ENCODE measurements at regions not wholly inside any gene's neighbourhood (a gene's known extent, or its start where the extent isn't known, plus 50 kb on each side); places are given as distances from the start of the nearest gene placed in this dataset.

DNA sequence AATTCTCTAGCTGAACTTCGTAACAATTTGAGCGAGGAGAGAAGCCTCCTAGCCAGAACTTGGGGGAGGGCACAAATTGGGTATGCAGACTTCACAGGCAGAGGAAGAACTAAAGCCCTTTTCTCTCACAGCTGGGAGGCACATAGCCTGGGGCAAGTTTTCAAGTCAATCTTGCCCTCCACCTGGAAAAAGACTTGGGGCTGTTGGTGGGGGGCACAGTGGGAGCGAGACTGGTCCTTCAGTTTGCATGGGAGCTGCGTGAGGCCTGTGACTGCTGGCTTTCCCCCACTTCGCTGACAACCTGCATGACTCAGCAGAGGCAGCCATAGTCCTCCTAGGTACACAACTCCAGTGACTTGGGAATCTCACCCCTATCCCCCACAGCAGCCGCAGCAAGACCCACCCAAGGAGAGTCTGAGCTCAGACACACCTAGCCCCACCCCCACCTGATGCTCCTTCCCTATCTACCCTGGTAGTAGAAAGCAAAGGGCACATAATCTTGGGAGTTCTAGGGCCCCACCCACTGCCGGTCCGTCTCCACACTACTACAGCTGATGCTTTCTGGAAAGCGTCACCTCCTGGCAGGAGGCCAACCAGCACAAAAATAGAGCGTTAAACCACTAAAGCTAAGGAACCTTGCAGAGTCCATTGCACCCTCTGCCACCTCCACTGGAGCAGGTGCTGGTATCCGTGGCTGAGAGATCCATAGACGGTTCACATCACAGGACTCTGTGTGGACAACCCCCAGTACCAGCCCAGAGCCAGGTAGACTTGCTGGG is 160.8 kb downstream of the CBLL2 start:
- no peaks in the 10 kb centered on the region for H3K9me3 ChIP-seq (ENCODE audit: control insufficient read depth in 2 of 2, insufficient read depth in 1 of 2, low read depth in 1 of 2, low read length in 1 of 2)
- no peaks in the 10 kb centered on the region for H3K36me3 ChIP-seq (ENCODE audit: control insufficient read depth in 3 of 3, insufficient read depth in 2 of 3, low read depth in 1 of 3, low read length in 3 of 3)
- no peaks in the 10 kb centered on the region for H3K4me1 ChIP-seq (ENCODE audit: control insufficient read depth in 3 of 3, insufficient read depth in 2 of 3, low read depth in 1 of 3, low read length in 2 of 3)
- no peaks in the 10 kb centered on the region for H3K27me3 ChIP-seq (ENCODE audit: control insufficient read depth in 3 of 3, insufficient read depth in 3 of 3, low read length in 3 of 3)
- H3K4me3 ChIP-seq (ENCODE audit: low read depth in 1 of 3, low read length in 3 of 3): no peak overlapping the region
- no peak for DNase-seq
- no peak overlapping the region for H3K27ac ChIP-seq (ENCODE audit: low read depth in 1 of 3, low read length in 2 of 3)
- no peak for FAIRE-seq
- WGBS, 3 donors: 64 to 73% (median 66%) methylated on average over 12 of the region's 12 CpGs

DNA sequence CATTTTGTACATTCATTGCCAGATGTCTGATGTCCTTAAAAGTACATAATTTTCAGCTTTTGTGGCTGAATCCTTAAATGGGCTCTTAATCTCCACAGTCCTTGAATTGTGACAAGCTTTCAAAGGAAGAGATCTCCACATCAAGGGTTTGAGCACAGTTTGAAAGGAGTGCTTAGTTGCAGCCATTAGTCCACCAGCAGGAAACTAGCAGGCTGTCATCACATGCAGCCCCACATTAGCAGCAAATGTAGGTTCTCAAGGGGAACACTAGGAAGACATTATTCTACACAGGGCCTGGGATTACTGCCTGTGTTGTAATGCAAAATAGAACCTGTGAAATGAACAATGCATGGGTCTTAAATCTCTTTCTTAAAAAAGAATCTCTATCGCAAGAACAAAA is 173.2 kb downstream of the CBLL2 start:
- Histone ChIP-seq H3K36me3 (ENCODE audit: control insufficient read depth in 3 of 3, insufficient read depth in 2 of 3, low read depth in 1 of 3, low read length in 3 of 3) (no peaks in the 10 kb centered on the region), H3K4me3 (ENCODE audit: low read depth in 1 of 3, low read length in 3 of 3) (no peak overlapping the region), H3K9me3 (ENCODE audit: control insufficient read depth in 2 of 2, insufficient read depth in 1 of 2, low read depth in 1 of 2, low read length in 1 of 2) (no peaks in the 10 kb centered on the region), H3K27ac (ENCODE audit: low read depth in 1 of 3, low read length in 2 of 3) (no peak overlapping the region), H3K4me1 (ENCODE audit: control insufficient read depth in 3 of 3, insufficient read depth in 2 of 3, low read depth in 1 of 3, low read length in 2 of 3) (no peaks in the 10 kb centered on the region), H3K27me3 (ENCODE audit: control insufficient read depth in 3 of 3, insufficient read depth in 3 of 3, low read length in 3 of 3) (no peaks in the 10 kb centered on the region)
- DNase-seq: no peak
- FAIRE-seq: no peak
- WGBS, 3 donors: 75 to 91% (median 80%) methylated on average over 1 of the region's 1 CpG

GRCh38 chrX:22462959-22463358 is 190.2 kb downstream of the CBLL2 start:
- no peak for DNase-seq
- Histone ChIP-seq H3K4me1 (ENCODE audit: control insufficient read depth in 3 of 3, insufficient read depth in 2 of 3, low read depth in 1 of 3, low read length in 2 of 3) (no peaks in the 10 kb centered on the region), H3K4me3 (ENCODE audit: low read depth in 1 of 3, low read length in 3 of 3) (no peak overlapping the region), H3K36me3 (ENCODE audit: control insufficient read depth in 3 of 3, insufficient read depth in 2 of 3, low read depth in 1 of 3, low read length in 3 of 3) (no peaks in the 10 kb centered on the region), H3K9me3 (ENCODE audit: control insufficient read depth in 2 of 2, insufficient read depth in 1 of 2, low read depth in 1 of 2, low read length in 1 of 2) (no peaks in the 10 kb centered on the region), H3K27ac (ENCODE audit: low read depth in 1 of 3, low read length in 2 of 3) (no peak overlapping the region), H3K27me3 (ENCODE audit: control insufficient read depth in 3 of 3, insufficient read depth in 3 of 3, low read length in 3 of 3) (no peaks in the 10 kb centered on the region)
- 82 to 83% (median 83%) methylated on average over 2 of the region's 2 CpGs for WGBS, 3 donors
- no peak for FAIRE-seq

GRCh38 chrX:22467571-22467970 is 194.9 kb downstream of the CBLL2 start:
- Histone ChIP-seq H3K36me3 (ENCODE audit: control insufficient read depth in 3 of 3, insufficient read depth in 2 of 3, low read depth in 1 of 3, low read length in 3 of 3) (no peaks in the 10 kb centered on the region), H3K27ac (ENCODE audit: low read depth in 1 of 3, low read length in 2 of 3) (no peak overlapping the region), H3K27me3 (ENCODE audit: control insufficient read depth in 3 of 3, insufficient read depth in 3 of 3, low read length in 3 of 3) (no peaks in the 10 kb centered on the region), H3K9me3 (ENCODE audit: control insufficient read depth in 2 of 2, insufficient read depth in 1 of 2, low read depth in 1 of 2, low read length in 1 of 2) (no peaks in the 10 kb centered on the region), H3K4me1 (ENCODE audit: control insufficient read depth in 3 of 3, insufficient read depth in 2 of 3, low read depth in 1 of 3, low read length in 2 of 3) (no peaks in the 10 kb centered on the region), H3K4me3 (ENCODE audit: low read depth in 1 of 3, low read length in 3 of 3) (no peak overlapping the region)
- DNase-seq: no peak
- no peak for FAIRE-seq
- WGBS, 3 donors: 50 to 72% (median 58%) methylated on average over 2 of the region's 2 CpGs

DNA sequence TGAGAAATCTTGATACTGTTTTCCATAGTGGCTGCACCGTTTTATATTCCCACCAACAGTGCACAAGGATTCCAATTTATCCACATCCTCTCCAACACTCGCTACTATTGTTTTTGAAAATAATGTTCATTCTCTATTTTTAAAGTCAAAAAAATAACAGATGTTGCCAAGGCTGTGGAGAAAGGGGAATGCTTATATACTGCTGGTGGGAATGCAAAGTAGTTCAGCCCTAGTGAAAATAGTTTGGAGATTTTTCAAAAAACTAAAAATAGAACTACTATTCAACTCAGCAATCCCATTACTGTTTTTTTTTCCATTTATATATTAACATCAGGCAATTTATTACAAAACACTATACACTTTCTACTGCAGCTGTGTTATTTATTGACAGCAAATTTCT is 208.7 kb downstream of the CBLL2 start:
- Histone ChIP-seq H3K4me1 (ENCODE audit: control insufficient read depth in 3 of 3, insufficient read depth in 2 of 3, low read depth in 1 of 3, low read length in 2 of 3) (no peaks in the 10 kb centered on the region), H3K27ac (ENCODE audit: low read depth in 1 of 3, low read length in 2 of 3) (no peak overlapping the region), H3K9me3 (ENCODE audit: control insufficient read depth in 2 of 2, insufficient read depth in 1 of 2, low read depth in 1 of 2, low read length in 1 of 2) (peaks cover 0 to 3% of the 10 kb centered on the region in 2 donors), H3K27me3 (ENCODE audit: control insufficient read depth in 3 of 3, insufficient read depth in 3 of 3, low read length in 3 of 3) (no peaks in the 10 kb centered on the region), H3K4me3 (ENCODE audit: low read depth in 1 of 3, low read length in 3 of 3) (no peak overlapping the region), H3K36me3 (ENCODE audit: control insufficient read depth in 3 of 3, insufficient read depth in 2 of 3, low read depth in 1 of 3, low read length in 3 of 3) (no peaks in the 10 kb centered on the region)
- DNase-seq (no peak), FAIRE-seq (no peak)
- WGBS, 3 donors: 40 to 59% (median 57%) methylated on average over 2 of the region's 2 CpGs

DNA sequence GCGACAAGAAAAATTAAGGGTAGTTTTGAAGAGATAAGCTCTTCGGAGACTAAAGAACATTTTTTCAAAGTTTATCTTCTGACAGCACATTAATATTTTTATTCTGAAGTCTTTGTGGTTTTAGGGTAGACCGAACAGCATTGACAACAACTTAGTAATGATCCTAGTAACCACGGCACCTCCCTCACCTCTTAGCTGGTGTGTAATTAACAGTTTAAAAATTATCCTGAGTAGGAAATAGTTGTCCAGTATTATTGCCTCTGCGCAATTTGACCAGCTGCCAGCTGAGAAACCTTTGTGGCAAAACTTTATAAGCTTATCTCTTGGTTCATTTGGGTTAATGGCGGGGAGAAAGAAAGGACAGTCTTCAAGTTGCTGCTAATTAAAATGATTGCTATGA is 213.6 kb downstream of the CBLL2 start:
- WGBS, 3 donors: 22 to 52% (median 47%) methylated on average over 6 of the region's 6 CpGs
- DNase-seq (no peak), FAIRE-seq (no peak)
- H3K36me3 ChIP-seq (ENCODE audit: control insufficient read depth in 3 of 3, insufficient read depth in 2 of 3, low read depth in 1 of 3, low read length in 3 of 3): no peaks in the 10 kb centered on the region
- no peak overlapping the region for H3K27ac ChIP-seq (ENCODE audit: low read depth in 1 of 3, low read length in 2 of 3)
- H3K4me3 ChIP-seq (ENCODE audit: low read depth in 1 of 3, low read length in 3 of 3): no peak overlapping the region
- H3K9me3 ChIP-seq (ENCODE audit: control insufficient read depth in 2 of 2, insufficient read depth in 1 of 2, low read depth in 1 of 2, low read length in 1 of 2): no peaks in the 10 kb centered on the region
- H3K4me1 ChIP-seq (ENCODE audit: control insufficient read depth in 3 of 3, insufficient read depth in 2 of 3, low read depth in 1 of 3, low read length in 2 of 3): no peaks in the 10 kb centered on the region
- no peaks in the 10 kb centered on the region for H3K27me3 ChIP-seq (ENCODE audit: control insufficient read depth in 3 of 3, insufficient read depth in 3 of 3, low read length in 3 of 3)

DNA sequence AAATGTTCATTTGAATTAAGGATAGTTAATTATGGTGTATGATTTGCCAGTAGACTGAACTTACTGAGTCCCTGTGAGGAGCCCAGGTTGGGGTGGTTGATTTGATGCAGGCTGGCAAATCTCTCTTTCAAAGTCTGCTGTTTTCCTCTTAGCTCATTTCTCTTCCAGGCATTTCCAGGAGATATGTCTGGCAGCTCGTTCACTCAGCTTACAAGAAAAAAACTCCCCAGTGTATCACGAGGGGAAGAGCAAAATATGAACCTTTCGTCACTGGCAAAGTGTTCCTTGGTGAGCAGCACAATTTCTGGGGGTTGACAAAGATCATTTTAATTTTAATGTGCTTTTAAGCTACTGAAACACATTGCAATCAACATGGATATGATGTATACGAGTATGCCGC is 244.2 kb downstream of the CBLL2 start:
- no peak for FAIRE-seq
- 44 to 74% (median 67%) methylated on average over 5 of the region's 5 CpGs for WGBS, 3 donors
- H3K4me3 ChIP-seq (ENCODE audit: low read depth in 1 of 3, low read length in 3 of 3): no peak overlapping the region

GRCh38 chrX:22520128-22520828 is 247.6 kb downstream of the CBLL2 start:
- Histone ChIP-seq H3K4me1 (ENCODE audit: control insufficient read depth in 3 of 3, insufficient read depth in 2 of 3, low read depth in 1 of 3, low read length in 2 of 3) (no peaks in the 10 kb centered on the region), H3K4me3 (ENCODE audit: low read depth in 1 of 3, low read length in 3 of 3) (no peak overlapping the region), H3K36me3 (ENCODE audit: control insufficient read depth in 3 of 3, insufficient read depth in 2 of 3, low read depth in 1 of 3, low read length in 3 of 3) (no peaks in the 10 kb centered on the region), H3K9me3 (ENCODE audit: control insufficient read depth in 2 of 2, insufficient read depth in 1 of 2, low read depth in 1 of 2, low read length in 1 of 2) (no peaks in the 10 kb centered on the region), H3K27ac (ENCODE audit: low read depth in 1 of 3, low read length in 2 of 3) (no peak overlapping the region), H3K27me3 (ENCODE audit: control insufficient read depth in 3 of 3, insufficient read depth in 3 of 3, low read length in 3 of 3) (no peaks in the 10 kb centered on the region)
- WGBS, 3 donors: 53 to 76% (median 57%) methylated on average over 5 of the region's 5 CpGs
- no peak for FAIRE-seq
- DNase-seq: no peak

More for the DNA sequence above, 244.2 kb downstream of the CBLL2 start:
- no peak for DNase-seq
- H3K4me1 ChIP-seq (ENCODE audit: control insufficient read depth in 3 of 3, insufficient read depth in 2 of 3, low read depth in 1 of 3, low read length in 2 of 3): no peaks in the 10 kb centered on the region
- no peaks in the 10 kb centered on the region for H3K36me3 ChIP-seq (ENCODE audit: control insufficient read depth in 3 of 3, insufficient read depth in 2 of 3, low read depth in 1 of 3, low read length in 3 of 3)
- no peak overlapping the region for H3K27ac ChIP-seq (ENCODE audit: low read depth in 1 of 3, low read length in 2 of 3)
- no peaks in the 10 kb centered on the region for H3K27me3 ChIP-seq (ENCODE audit: control insufficient read depth in 3 of 3, insufficient read depth in 3 of 3, low read length in 3 of 3)
- no peaks in the 10 kb centered on the region for H3K9me3 ChIP-seq (ENCODE audit: control insufficient read depth in 2 of 2, insufficient read depth in 1 of 2, low read depth in 1 of 2, low read length in 1 of 2)

All from small intestine (tissue), 7 donors.